ENCODE measurements at regions not wholly inside any gene's neighbourhood (a gene's known extent, or its start where the extent isn't known, plus 50 kb on each side); places are given as distances from the start of the nearest gene placed in this dataset.
"Not testable (repeated sequence)": the region's sequence is repeated elsewhere in the genome, so short reads cannot be mapped to it uniquely, and the experiment has no call there.

GRCh38 chr11:57047610-57048009 is 58.9 kb downstream of the OR5AK2 start:
- Histone ChIP-seq H3K4me3 (no peak overlapping the region), H3K27ac (no peak overlapping the region)
- no peak for DNase-seq (ENCODE audit: low spot score)
- TF ChIP-seq, protein P1, sequence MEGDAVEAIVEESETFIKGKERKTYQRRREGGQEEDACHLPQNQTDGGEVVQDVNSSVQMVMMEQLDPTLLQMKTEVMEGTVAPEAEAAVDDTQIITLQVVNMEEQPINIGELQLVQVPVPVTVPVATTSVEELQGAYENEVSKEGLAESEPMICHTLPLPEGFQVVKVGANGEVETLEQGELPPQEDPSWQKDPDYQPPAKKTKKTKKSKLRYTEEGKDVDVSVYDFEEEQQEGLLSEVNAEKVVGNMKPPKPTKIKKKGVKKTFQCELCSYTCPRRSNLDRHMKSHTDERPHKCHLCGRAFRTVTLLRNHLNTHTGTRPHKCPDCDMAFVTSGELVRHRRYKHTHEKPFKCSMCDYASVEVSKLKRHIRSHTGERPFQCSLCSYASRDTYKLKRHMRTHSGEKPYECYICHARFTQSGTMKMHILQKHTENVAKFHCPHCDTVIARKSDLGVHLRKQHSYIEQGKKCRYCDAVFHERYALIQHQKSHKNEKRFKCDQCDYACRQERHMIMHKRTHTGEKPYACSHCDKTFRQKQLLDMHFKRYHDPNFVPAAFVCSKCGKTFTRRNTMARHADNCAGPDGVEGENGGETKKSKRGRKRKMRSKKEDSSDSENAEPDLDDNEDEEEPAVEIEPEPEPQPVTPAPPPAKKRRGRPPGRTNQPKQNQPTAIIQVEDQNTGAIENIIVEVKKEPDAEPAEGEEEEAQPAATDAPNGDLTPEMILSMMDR (IDR thresholded peaks at IDR 0.05) = no peak

- H3K4me3 ChIP-seq = no peak overlapping the region
Measured at GRCh38 chr11:57049749-57050148, 61.0 kb downstream of the OR5AK2 start.

GRCh38 chr11:57054817-57055216 is 66.1 kb downstream of the OR5AK2 start:
- Histone ChIP-seq H3K4me3 (no peak overlapping the region), H3K27ac (no peak overlapping the region)
- TF ChIP-seq, protein P1 (IDR thresholded peaks at IDR 0.05) = no peak
- DNase-seq (ENCODE audit: low spot score) = no peak

More at GRCh38 chr11:57049749-57050148, 61.0 kb downstream of the OR5AK2 start:
- TF ChIP-seq, protein P1 (IDR thresholded peaks at IDR 0.05) = no peak
- no peak for DNase-seq (ENCODE audit: low spot score)
- H3K27ac ChIP-seq = no peak overlapping the region

DNA sequence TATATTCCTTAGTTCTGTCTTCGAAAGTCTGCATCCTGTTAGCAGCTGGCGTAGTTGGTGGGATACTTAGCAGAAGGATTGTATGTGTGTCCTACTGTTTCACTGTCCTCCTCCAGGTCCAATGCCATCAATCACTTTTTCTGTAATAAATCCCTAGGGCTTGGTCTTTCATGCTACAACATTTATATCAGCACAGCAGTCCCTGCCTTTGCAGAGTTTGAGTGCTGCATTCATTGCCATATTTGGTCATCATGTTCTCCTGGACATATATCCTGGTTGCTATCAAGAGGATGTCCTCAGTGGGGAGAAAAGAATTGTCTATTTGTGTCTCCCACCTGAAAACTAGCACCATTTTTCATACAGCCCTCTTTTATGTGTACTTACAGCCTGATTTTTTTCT is 67.0 kb downstream of the OR5AK2 start:
- Histone ChIP-seq H3K27ac (no peak overlapping the region), H3K4me3 (no peak overlapping the region)
- DNase-seq (ENCODE audit: low spot score) = no peak
- TF ChIP-seq, protein P1 (IDR thresholded peaks at IDR 0.05) = no peak

- TF ChIP-seq, protein P1 (IDR thresholded peaks at IDR 0.05) = no peak
- no peak overlapping the region for H3K27ac ChIP-seq
- no peak overlapping the region for H3K4me3 ChIP-seq
- no peak for DNase-seq (ENCODE audit: low spot score)
Measured at GRCh38 chr11:57056735-57057134, 68.0 kb downstream of the OR5AK2 start.

- TF ChIP-seq, protein P1 (IDR thresholded peaks at IDR 0.05) = no peak
- Histone ChIP-seq H3K4me3 (no peak overlapping the region), H3K27ac (no peak overlapping the region)
- no peak for DNase-seq (ENCODE audit: low spot score)
Measured at GRCh38 chr11:57057561-57057960, 68.8 kb downstream of the OR5AK2 start.

GRCh38 chr11:57062957-57063356 is 74.2 kb downstream of the OR5AK2 start:
- H3K27ac ChIP-seq; H3K4me3 ChIP-seq; DNase-seq (ENCODE audit: low spot score): not testable (repeated sequence)

DNA sequence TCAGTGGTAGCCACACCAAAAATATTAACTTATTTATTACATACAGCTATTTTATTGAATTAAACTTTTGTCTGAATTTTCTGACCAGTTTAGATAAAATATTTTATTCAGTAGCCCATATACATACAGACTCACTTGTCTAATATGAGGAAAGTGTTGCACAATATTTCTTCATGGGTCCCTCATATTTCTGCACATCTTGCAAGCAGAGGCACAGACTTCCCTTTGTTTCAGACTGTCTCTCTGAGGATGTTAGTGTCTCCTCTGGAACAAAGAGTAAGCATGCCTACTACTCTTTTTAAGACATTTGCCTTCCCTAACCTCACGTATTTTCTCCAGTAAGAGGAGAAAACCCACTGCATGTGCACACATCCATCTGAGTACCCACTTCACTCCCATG is 81.2 kb downstream of the OR5AK2 start:
- H3K4me3 ChIP-seq = no peak overlapping the region
- TF ChIP-seq, protein P1 (IDR thresholded peaks at IDR 0.05) = no peak
- H3K27ac ChIP-seq = no peak overlapping the region
- no peak for DNase-seq (ENCODE audit: low spot score)

Measured in coronary artery (tissue), 2 donors.